CD14-positive monocyte (primary cell): ENCODE measurements at regions not wholly inside any gene's neighbourhood (a gene's known extent, or its start where the extent isn't known, plus 50 kb on each side); places are given as distances from the start of the nearest gene placed in this dataset.

Source experiments
- DNase-seq, 3 donors: peaks; one replicate each; pipeline ENCODE4 v3.0.0-alpha.2; 2011 to 2022
- H2AFZ ChIP-seq: 2 replicates; pipeline ENCODE4 v1.6.0; 2012; ENCODE audit warnings: mild to moderate bottlenecking, low read depth, low read length, inconsistent platforms; ENCODE audit not compliant: insufficient read depth, poor library complexity, severe bottlenecking
- H3K27ac ChIP-seq, 2 donors: 1 replicate in 1 of 2; 2 replicates in 1 of 2; pipeline ENCODE4 v1.5.1; 2012 to 2013; ENCODE audit warnings: low read length in 2 of 2, control low read depth in 1 of 2, inconsistent platforms in 1 of 2, low read depth in 1 of 2, mild to moderate bottlenecking in 1 of 2
- H3K27me3 ChIP-seq, 2 donors: one replicate each; pipeline versions ENCODE4 v1.6.0 to v1.6.1; 2011 to 2013; ENCODE audit warnings: low read length in 2 of 2; ENCODE audit not compliant: control insufficient read depth in 2 of 2, insufficient read depth in 2 of 2
- H3K36me3 ChIP-seq, 2 donors: replicated peaks in 1 of 2; 1 replicate in 1 of 2; 2 replicates in 1 of 2; pipeline versions ENCODE4 v1.5.1 to v1.6.1; 2012 to 2013; ENCODE audit warnings: low read length in 2 of 2, control low read depth in 1 of 2, inconsistent platforms in 1 of 2, mild to moderate bottlenecking in 1 of 2; ENCODE audit not compliant: insufficient read depth in 2 of 2, control insufficient read depth in 1 of 2
- H3K4me1 ChIP-seq, 2 donors: 1 replicate in 1 of 2; 2 replicates in 1 of 2; pipeline versions ENCODE4 v1.5.1 to v1.6.1; 2012 to 2013; ENCODE audit warnings: low read length in 2 of 2, control low read depth in 1 of 2, inconsistent platforms in 1 of 2, mild to moderate bottlenecking in 1 of 2, moderate library complexity in 1 of 2; ENCODE audit not compliant: insufficient read depth in 2 of 2, control insufficient read depth in 1 of 2
- H3K4me2 ChIP-seq: replicated peaks from 2 replicates; pipeline ENCODE3; 2012; ENCODE audit warnings: low read length, moderate library complexity, mild to moderate bottlenecking; ENCODE audit not compliant: poor library complexity, severe bottlenecking; ENCODE audit errors: extremely low read depth
- H3K4me3 ChIP-seq, 3 experiments: fragments of 200-600 bp in 1 of 3; sonication (generic) in 1 of 3; replicated peaks in 1 of 3; 1 replicate in 2 of 3; 2 replicates in 1 of 3; pipeline ENCODE4 v1.5.1; 2011 to 2013; ENCODE audit warnings: low read length in 3 of 3, mild to moderate bottlenecking in 3 of 3, control low read depth in 2 of 3, low read depth in 2 of 3, inconsistent platforms in 1 of 3, moderate library complexity in 1 of 3
- H3K79me2 ChIP-seq: 2 replicates; pipeline ENCODE4 v1.6.0; 2012; ENCODE audit warnings: mild to moderate bottlenecking, control low read depth, inconsistent platforms, low read length, moderate library complexity; ENCODE audit not compliant: insufficient read depth
- H3K9ac ChIP-seq: 2 replicates; pipeline ENCODE4 v1.6.0; 2017; ENCODE audit warnings: low read length, mild to moderate bottlenecking; ENCODE audit not compliant: insufficient read depth, poor library complexity, severe bottlenecking
- H3K9me3 ChIP-seq, 2 donors: replicated peaks in 1 of 2; 1 replicate in 1 of 2; 2 replicates in 1 of 2; pipeline versions ENCODE4 v1.5.1 to v1.6.1; 2012 to 2013; ENCODE audit warnings: low read length in 2 of 2, control low read depth in 1 of 2; ENCODE audit not compliant: control insufficient read depth in 1 of 2, insufficient read depth in 1 of 2
- H4K20me1 ChIP-seq: 2 replicates; pipeline ENCODE4 v1.6.0; 2012; ENCODE audit warnings: mild to moderate bottlenecking, low read length, control low read depth, moderate library complexity; ENCODE audit not compliant: insufficient read depth
- H3K27ac Mint-ChIP-seq, 7 donors: one replicate each; pipeline ENCODE4 v1.8.0; 2020; ENCODE audit warnings: mild to moderate bottlenecking in 7 of 7, mixed read lengths in 7 of 7, moderate library complexity in 6 of 7, inconsistent platforms in 2 of 7
- H3K27me3 Mint-ChIP-seq, 3 donors: one replicate each; pipeline ENCODE4 v1.8.0; 2021 to 2022; ENCODE audit warnings: low read depth in 3 of 3, mild to moderate bottlenecking in 3 of 3, mixed read lengths in 3 of 3, moderate library complexity in 3 of 3, inconsistent platforms in 1 of 3
- H3K36me3 Mint-ChIP-seq, 2 donors: one replicate each; pipeline ENCODE4 v1.8.0; 2020; ENCODE audit warnings: mixed read lengths in 2 of 2, inconsistent platforms in 1 of 2, mild to moderate bottlenecking in 1 of 2
- H3K4me1 Mint-ChIP-seq: one replicate; pipeline ENCODE4 v1.8.0; 2020; ENCODE audit warnings: mild to moderate bottlenecking, mixed read lengths
- H3K4me3 Mint-ChIP-seq, 2 donors: one replicate each; pipeline ENCODE4 v1.8.0; 2020; ENCODE audit warnings: mild to moderate bottlenecking in 2 of 2, mixed read lengths in 2 of 2, moderate library complexity in 1 of 2
- H3K9me3 Mint-ChIP-seq, 7 donors: one replicate each; pipeline ENCODE4 v1.8.0; 2020 to 2022; ENCODE audit warnings: mixed read lengths in 7 of 7, mild to moderate bottlenecking in 6 of 7, moderate library complexity in 6 of 7, inconsistent platforms in 2 of 7
- CTCF ChIP-seq: fragments of 200-600 bp; IDR thresholded peaks from one replicate; pipeline ENCODE4 v1.8.0; 2022; ENCODE audit warnings: antibody characterized with exemption, mild to moderate bottlenecking
- WGBS: methylation state at CpG from one replicate; pipeline ENCODE4 v1.1.5; 2013; ENCODE audit warnings: missing lambda C conversion rate; ENCODE audit not compliant: insufficient coverage; 5-methylcytosine and 5-hydroxymethylcytosine counted together
- intact Hi-C, 2 donors: fragments of 100-400 bp; cut with micrococcal nuclease; formaldehyde crosslinking; loops; one replicate each; pipeline versions ENCODE4 v1.15.0 to v1.15.1; 2023

- no peaks in the 10 kb centered on the region for H3K4me1 Mint-ChIP-seq
- H3K27me3 Mint-ChIP-seq, result peaks cover 0 to 6% (median 2%) of the 10 kb centered on the region in 3 donors
- H3K4me2 ChIP-seq, result no peak overlapping the region
- H2AFZ ChIP-seq, result no peak overlapping the region
- intact Hi-C loops, result no loop called here
- no peaks in the 10 kb centered on the region for H3K36me3 Mint-ChIP-seq
- H4K20me1 ChIP-seq, result no peaks in the 10 kb centered on the region
- no peak overlapping the region for H3K4me3 Mint-ChIP-seq
- H3K27ac ChIP-seq, result no peak overlapping the region
- no peak overlapping the region for H3K4me3 ChIP-seq
- H3K9me3 ChIP-seq, result no peaks in the 10 kb centered on the region
- 7% methylated on average over 2 of the region's 2 CpGs for whole genome bisulfite sequencing
- DNase-seq, result no peak
- no peak overlapping the region for H3K27ac Mint-ChIP-seq
- no peaks in the 10 kb centered on the region for H3K79me2 ChIP-seq
- H3K4me1 ChIP-seq, result no peaks in the 10 kb centered on the region
- no peaks in the 10 kb centered on the region for H3K36me3 ChIP-seq
- no peaks in the 10 kb centered on the region for H3K27me3 ChIP-seq
- H3K9ac ChIP-seq, result no peak overlapping the region
- no peak for TF ChIP-seq CTCF
- peaks cover 0 to 7% (median 0%) of the 10 kb centered on the region in 7 donors for H3K9me3 Mint-ChIP-seq
Measured at GRCh38 chr14:35986219-35986573, 160.1 kb downstream of the BRMS1L start.

- H3K4me1 ChIP-seq, result no peaks in the 10 kb centered on the region
- H3K4me3 ChIP-seq, result no peak overlapping the region
- H3K4me2 ChIP-seq, result no peak overlapping the region
- Mint-ChIP-seq H3K4me1 (no peaks in the 10 kb centered on the region), H3K36me3 (no peaks in the 10 kb centered on the region), H3K27me3 (peaks cover 0 to 6% (median 2%) of the 10 kb centered on the region in 3 donors), H3K9me3 (peaks cover 0 to 7% (median 0%) of the 10 kb centered on the region in 7 donors), H3K27ac (no peak overlapping the region), H3K4me3 (no peak overlapping the region)
- H4K20me1 ChIP-seq, result no peaks in the 10 kb centered on the region
- DNase-seq, result no peak
- H3K27me3 ChIP-seq, result no peaks in the 10 kb centered on the region
- no peak overlapping the region for H3K27ac ChIP-seq
- H3K36me3 ChIP-seq, result no peaks in the 10 kb centered on the region
- no peak overlapping the region for H2AFZ ChIP-seq
- H3K9ac ChIP-seq, result no peak overlapping the region
- H3K79me2 ChIP-seq, result no peaks in the 10 kb centered on the region
- intact Hi-C loops, result no loop called here
- no peak for TF ChIP-seq CTCF
- no CpG with 5 or more reads among the region's 5 CpGs for WGBS
- no peaks in the 10 kb centered on the region for H3K9me3 ChIP-seq
Measured at GRCh38 chr14:35985474-35986218, 159.5 kb downstream of the BRMS1L start.
